HG03457 (cell line): ENCODE measurements at regions not wholly inside any gene's neighbourhood (a gene's known extent, or its start where the extent isn't known, plus 50 kb on each side); places are given as distances from the start of the nearest gene placed in this dataset.

Experiments
- ATAC-seq: cut with Tn5 transposase; IDR thresholded peaks from one replicate; pipeline ENCODE4 v1.9.1; 2021; ENCODE audit warnings: moderate number of reproducible peaks; ENCODE audit not compliant: unreplicated experiment

DNA sequence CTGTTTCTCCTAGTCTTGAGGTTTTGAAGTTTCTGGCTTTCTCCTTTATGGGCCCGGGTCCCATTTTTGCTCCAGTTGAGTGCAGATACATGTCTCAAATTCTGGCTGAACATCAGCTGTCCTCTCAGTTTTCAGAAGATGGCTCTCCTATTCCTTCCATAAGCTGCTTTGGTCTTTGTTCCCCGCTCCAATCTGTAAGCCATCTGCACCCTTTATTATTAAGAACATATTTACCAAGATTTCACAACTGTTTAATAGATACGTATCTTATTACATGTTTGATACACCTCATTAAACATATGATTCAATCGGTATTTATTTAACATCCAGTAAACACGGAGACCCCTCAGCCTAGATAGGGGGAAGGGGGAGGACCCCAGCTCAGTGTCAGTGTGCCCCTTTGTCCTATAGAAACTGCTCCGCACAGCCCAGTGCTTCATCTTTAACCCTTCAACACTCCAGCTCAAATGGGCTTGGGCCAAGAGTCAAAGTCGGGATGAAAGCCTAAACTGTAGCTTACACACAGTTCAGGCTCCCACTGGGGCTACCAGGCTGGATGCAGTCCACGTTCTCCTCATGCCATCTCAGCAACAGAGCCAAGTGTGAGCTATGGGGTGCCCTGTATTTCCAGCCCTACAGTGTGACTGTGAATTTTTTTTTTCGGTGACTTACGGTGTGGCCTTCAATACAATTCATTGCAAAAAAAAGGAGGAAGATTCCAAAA is 166.0 kb upstream of the ZFHX3 start:
- no peak for ATAC-seq

DNA sequence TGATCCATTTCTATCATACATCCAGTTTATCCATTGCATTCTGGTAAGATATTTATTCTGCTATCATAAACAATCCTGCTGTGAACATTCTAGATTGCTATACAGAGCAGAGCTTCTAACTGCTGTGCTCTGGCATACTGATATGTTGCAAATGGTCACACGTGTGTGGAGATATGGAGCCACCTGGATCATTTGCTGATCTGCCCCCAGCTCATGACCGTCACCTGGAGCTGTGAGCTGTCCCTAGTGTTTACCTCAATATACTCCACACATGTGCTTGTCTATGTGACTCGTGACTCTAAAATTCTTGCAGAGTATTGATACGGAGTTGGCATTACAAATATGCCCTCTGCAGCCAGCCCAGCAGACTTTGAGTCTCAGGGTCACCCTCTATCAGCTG is 164.5 kb upstream of the ZFHX3 start:
- no peak for ATAC-seq

DNA sequence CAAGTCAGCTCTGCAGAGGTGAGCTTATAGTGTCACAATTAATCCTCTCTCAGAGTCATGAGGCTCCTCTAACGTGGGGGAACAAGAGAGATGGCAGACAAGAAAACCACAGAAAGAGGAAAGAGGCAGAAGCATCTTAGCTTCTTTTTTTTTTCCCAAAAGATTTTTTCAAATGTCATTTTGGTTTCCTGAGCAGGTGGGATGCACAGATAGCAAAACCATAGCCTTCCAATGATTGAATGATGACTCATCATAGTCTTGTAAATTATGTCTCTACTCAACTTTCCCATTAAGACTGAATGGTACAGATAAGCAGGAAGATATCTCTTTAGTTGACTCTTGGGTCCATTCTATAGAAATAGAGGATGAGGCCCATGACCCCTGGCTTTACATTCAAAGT is 162.8 kb upstream of the ZFHX3 start:
- ATAC-seq: no peak

DNA sequence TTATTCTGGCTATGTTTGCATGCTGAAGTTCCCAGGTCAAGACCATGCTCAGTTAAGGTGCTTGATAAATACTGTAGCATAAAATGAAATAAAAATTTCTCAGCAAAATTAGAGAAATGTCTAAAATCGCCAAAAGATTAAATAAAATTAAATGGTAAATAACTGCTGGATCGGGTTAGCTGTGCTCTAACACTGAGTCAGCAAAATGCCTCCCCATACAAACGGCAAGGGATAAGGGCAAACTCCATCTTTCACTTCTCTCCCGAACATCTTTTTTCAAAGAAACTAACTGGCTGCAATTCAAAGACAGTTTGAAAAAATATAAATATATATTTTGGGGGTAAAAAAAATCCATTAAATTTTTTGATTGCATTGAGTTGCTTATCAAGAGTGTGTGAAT is 162.2 kb upstream of the ZFHX3 start:
- no peak for ATAC-seq

DNA sequence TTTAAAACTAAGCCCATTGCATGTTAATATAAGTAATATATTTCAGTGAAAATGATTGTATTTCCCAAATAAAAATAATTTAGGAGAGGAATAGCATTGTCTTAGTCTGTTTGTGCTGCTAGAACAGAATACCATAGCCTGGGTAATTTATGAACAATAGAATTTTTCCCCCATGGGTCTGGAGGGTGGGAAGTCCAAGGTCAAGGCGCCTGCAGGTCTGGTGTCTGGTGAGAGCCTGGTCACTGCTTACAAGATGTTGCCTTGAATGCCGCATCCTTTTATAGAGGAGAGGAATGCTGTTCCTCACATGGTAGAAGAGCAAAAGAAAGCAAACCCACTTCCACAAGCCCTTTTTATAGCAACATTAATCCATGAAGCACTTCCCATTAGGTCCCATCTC is 161.3 kb upstream of the ZFHX3 start:
- ATAC-seq: no peak

DNA sequence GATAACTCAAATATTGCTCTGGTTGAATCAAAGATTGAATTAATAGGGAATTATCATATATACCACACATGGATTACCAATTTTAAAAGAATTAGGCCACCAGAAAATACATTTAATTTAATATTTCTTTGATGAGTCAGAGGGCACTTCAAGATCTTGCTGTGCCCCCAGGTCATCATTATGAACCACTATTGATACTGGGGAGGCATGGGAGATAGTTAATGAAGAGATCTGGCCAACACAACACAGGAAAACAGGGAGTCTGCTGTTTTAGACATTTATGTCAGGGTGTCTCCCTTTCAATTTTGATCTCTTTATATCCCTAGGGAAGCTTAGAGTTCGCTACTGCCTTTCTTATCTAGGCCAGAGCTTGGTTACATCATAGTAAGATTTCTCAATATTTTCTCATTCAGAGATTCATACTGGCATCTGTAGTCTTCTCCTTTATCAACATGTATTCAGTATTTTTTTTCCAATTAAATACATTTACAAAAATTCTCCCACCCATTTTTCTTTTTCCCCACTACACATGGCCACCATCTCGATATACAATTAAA is 158.3 kb upstream of the ZFHX3 start:
- ATAC-seq: no peak

DNA sequence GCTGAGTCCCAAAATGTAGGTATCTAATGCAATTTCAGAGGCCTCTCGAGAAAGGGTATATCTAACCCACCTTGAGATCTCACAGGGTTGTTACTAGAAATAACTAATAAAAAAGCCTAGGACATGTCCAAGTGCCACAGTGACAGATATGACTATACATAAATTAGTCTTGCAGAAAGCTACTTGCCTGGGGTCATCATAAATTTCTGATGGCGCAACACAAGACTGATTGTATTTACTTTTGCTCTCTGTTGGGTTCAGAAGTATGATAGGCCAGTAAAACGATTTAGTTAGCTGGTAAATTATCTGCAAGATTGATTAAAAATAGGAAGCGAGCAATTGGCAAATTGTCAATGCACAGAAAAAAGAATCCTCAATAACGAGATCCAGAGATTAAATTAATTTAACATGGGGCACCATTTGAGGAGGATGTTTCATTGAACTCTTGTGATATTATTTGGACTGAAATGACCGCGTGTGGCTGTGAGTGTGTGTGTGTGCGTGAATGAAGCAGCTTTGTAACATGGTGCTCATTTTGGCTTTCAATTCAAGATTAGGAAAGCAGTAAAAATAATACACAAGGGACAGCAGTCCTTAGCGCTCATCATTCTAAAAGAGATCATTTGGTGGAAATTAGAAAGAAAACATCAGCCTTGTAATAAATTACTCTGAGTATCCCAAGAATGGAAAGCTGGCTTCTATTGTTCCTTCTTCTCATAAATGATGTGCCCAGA is 157.4 kb upstream of the ZFHX3 start:
- ATAC-seq: no peak

DNA sequence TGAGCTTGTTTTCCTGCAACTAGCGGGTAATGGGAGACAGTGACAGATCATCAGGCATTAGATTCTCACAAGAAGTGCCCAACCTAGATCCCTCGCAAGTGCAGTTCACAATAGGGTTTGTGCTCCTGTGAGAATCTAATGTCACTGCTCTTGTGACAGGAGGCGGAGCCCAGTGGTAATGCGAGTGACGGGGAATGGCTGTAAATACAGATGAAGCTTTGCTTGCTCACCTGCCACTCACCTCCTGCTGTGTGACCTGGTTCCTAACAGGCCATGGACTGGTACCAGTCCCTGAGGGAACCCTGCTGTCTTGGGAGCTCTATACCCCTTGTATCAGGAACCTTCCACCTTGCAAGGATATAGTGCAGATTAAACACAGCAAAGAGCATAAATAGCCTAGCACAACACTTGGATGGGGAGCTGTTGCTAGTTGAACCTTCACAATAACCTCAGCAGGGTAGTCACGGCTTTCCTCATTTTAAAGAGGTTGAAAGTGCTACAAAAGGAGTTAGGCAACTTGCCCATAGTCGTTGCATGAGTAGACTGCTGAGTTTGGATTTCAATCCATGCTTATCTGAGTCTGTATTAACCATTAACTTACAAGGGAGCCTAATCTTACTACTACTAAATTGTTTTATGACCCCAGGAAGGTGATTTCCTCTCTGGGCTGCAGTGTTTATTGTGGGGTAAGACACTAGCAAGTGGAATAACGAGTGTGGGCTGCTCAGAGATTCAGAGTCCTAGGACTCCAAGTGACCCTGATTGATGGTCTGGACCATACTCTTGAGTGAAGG is 156.6 kb upstream of the ZFHX3 start:
- ATAC-seq: no peak

DNA sequence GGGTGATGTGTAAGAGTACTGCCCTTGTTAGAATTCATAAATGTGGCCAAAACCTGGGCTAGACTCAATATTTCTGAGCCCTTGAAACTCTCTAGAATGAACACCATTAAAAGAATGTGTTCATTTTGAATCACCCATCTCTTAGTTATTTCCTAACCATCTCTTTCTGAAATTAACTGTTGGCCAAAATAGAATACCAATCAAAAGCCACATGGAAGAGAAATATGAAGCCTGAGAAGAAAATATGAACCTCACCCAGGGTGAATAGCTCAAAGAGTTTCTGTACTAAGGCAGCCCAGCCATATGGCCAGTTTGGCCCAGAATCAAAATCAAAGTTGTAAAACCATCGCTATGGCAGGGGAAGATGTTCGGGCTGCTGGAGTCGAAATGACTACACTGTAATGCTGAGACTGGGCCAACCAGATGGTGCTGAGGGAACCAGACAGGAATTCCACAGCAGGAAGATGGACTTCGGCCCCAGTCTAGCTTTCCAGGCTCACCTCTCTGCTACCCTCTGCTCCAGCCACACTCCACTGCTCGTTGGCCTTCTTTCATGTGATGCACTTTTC is 154.3 kb upstream of the ZFHX3 start:
- no peak for ATAC-seq

DNA sequence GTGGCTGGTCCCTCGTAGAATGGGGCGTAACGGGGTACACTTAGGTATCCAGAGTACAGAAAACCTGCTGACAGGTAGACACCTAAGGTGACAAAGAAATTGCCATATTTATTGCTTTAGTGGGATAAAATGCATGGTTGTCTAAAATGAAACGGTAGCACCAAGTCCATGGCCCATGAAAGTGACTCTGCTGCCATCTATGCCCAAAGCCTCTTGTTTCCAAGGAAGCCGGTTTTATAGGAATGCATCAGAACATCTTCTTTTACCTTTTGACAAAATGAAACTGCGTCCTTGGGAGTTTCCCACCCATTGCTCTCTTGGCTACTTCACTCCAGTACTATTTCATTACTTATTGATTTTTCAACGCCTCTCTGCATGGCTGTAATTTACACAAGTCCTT is 151.3 kb upstream of the ZFHX3 start:
- no peak for ATAC-seq

DNA sequence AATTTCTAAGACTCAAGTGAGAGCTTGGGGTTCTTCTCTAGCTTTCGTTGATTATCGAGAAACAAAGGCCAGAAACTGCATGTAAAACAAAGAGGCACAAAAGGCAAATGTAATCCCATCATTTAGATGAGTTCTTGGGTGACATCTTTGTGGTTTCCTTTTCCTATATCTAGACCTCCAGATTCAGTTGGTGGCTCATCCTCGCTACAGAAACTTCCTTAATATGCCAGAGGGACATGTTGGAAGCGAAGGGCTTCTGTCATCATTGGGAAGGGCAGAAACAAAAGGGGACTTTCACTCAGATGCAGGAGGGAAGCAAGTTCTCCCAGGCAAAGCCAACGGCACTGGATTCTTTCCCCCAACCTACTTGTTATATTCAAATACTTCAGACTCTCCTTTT is 150.6 kb upstream of the ZFHX3 start:
- no peak for ATAC-seq

DNA sequence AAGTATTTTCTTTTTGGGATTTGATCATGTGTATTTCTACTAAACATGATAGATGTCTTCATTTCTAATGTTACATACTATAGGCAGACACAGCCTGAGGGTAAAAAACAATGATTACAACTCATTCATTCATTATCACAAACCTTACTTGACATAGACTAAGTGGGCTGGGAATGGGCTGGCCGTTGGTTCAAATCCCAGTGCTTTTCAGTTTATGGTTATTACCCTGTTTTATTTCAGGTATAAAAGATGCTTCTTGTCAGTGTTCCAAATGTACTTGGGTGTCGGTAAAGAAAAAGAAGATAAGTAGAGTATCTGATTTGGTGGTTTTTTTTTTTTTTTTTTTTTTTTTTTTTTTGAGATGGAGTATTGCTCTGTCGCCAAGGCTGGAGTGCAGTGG is 149.7 kb upstream of the ZFHX3 start:
- ATAC-seq: no peak

DNA sequence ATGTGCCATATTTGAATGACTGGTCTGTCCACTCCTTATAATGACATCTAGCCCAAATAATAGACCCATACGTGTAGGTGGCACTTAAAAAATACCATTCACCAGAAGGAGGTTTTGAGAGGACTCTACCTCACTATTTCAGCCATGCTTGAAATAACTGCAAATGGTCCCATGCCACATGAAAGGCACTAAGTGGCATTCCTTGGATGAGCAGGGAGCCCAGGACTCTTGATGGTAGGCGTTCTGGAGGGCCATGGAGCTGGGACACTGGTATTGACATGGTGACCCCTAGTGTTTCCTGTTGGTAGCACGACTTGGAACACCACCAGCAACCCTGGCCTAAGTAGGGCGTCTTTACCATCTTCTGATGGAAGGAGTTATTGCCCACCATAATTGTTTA is 148.7 kb upstream of the ZFHX3 start:
- ATAC-seq: no peak

DNA sequence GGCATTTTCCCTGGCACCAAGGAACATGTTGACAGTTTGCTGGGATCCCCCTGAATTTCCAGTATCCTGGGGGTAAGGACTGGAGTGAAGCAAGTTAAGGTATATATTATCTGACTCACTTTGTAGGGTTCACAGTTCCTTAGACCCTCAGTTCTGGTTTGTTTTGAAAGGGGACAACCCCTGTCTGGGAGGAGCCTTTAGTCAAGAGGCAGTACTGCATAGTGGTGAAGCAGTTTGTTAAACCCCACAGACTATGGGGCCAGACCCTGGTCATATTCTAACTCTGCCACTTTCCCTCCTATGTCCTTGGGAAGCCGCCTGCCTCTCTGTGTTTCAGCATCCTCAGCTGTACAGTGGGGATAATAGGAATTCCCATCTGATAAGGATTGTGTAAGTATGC is 145.5 kb upstream of the ZFHX3 start:
- ATAC-seq: no peak

DNA sequence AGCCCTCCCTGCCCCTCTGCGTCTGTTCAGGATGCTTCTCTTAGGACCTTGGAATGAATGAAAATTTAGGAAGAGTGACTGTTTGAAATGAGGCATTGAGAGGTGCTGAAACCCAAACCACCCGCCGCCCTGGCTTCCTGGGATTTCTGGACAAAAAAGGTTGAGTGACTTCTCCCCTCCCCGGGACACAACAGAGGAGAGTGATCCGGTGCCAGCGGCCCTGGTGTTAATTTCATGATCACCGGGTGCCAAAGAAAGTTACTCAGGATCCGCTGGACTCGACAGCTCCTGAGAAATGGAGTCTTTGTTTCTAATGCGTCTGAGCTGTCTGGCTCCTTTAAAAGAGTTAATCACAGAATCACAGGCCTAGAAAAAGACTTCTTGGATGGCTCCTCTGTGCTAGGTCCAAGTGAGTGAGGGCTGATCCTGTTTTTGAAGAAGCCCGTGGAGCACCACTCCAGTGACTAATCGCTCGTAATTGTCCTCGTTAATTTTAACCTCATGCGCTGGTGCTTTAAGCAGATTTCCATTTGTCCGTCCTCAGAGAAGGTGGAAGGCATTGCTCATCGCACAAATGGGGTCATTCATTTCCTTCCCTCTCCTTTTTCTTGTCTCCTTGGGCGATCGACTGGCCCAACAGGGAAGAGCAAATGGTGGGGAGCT is 144.4 kb upstream of the ZFHX3 start:
- ATAC-seq: no peak

DNA sequence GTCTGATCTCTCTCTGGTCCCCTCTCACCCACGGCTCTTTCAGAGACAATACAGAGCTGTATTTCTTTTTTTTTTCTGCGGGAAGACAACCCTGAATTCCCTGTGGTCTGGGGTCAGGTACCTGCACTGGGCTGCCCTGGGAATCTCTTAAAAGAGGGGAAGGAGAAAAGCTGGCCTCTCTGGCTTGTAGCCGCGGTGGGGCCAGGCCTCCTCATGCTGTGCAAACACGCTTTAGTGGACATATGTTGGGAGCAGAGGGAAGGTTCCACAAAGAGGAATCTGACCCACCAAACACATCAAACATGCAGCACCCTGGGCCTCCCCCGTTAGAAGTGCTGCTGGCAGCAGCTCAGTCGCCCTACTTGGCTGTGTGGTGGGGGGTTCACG is 143.7 kb upstream of the ZFHX3 start:
- ATAC-seq: no peak

DNA sequence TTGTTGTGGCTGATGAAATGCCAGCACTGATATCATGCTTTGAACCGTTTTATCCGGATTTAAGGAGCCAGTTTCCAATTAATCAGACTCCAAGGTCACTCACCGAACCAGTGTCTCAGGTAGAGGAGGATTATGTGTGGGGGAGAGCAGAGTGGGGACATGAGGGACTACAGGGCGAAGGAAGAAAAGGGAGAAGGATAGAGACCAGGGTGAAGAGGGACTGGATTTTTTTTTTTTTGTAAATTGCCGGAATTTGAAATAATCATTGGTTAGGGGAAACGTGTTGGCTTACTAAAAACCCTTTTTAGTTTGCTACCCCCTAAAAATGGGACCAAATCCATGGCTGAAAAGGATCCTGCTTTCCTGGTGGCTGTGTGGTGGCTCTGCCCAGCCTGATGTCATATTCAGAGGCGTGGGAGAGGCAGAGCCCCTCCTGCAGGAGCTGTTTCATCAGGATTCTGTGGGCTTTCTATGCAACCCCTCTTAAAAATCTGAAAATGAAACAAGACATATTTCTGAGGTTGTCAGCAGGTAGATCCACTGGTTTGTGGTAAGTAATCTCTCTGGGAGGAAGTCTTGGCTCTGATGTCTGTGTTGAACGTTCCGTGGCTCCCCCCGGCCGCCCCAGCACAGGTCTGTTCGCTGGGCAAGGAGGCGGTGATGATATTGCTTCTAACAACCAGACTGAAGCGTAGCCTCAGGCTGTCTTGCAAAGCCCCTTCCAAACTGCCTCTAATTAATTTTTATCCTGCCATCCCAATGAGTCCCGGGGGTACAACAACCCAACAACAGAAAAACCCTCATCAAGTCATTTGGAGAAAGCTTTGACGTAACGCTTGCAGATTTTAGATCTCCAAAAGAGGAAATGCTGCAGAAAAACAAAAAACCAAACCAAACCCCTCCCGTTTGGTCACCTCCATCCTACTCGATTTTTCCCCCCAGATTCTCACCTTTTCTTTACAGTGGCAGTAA is 143.0 kb upstream of the ZFHX3 start:
- ATAC-seq: no peak

DNA sequence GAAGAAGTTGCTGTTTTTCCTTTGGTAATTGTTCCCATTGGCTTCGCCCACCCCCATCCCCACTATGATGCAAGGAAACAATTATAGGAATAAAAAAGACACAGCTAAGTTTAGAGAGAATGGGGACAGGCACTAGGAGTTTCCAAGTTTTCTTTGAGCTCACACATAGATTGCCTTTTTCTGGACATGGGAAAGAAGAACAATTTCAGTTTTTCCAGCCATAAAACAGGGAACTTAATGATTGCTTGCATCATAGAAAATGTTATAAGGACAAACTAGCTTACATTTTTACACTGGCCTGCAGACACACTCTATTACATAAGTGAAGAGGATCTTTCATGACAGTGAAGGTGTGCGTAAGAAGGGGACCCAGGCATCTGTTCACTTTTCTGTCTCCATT is 142.3 kb upstream of the ZFHX3 start:
- ATAC-seq: no peak

DNA sequence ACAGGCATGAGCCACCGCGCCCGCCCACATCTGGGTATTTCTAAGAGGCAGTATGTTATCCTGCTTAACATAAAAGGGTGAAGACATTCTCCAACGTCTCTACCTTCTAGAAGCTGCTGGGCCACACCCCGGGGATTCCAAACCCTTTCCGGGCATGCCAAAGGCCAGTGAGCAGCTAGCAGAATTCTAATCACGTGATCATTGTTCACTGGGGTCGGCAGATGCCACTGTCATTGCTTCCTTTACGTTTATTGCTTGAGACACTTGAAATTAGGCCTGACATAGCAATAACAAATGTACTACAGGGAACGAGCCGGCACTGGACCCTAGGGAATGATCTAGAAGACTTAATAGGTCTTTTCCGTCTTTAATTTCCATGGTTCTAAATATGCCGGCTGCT is 141.2 kb upstream of the ZFHX3 start:
- ATAC-seq: no peak
